HepG2 (cell line): ENCODE measurements at regions not wholly inside any gene's neighbourhood (a gene's known extent, or its start where the extent isn't known, plus 50 kb on each side); places are given as distances from the start of the nearest gene placed in this dataset.

ENCODE experiments used
- ATAC-seq: fragments of 200-7000 bp; cut with Tn5 transposase; 3 replicates; pipeline ENCODE4 v1.9.1; 2020; ENCODE audit warnings: mild to moderate bottlenecking, moderate library complexity
- BruUV-seq: library from RNA; stranded (reverse); fragments of 400-500 nt; replicated peaks from 2 replicates; lab custom pipeline; 2021; lab: Mats Ljungman, UMichigan
- CTCF ChIA-PET: fragments of 300-600 bp; formaldehyde crosslinking; extraction: SDS; loops from one replicate; lab custom pipeline; 2021; ENCODE audit warnings: low total read pairs, inconsistent platforms, low intra/inter-chr PET ratio; lab: Yijun Ruan, JAX
- POLR2A ChIA-PET: fragments of 350-600 bp; sonication (Branson Sonifier 250); formaldehyde crosslinking; loops from one replicate; lab custom pipeline; 2020; ENCODE audit warnings: antibody characterized with exemption, inconsistent platforms; lab: Yijun Ruan, JAX
- DNase-seq: peaks from one replicate; pipeline ENCODE4 v3.0.0-alpha.2; 2015; ENCODE audit warnings: low spot score
- FAIRE-seq: peaks from 3 replicates; lab custom pipeline; 2011; peaks lifted over from hg19 to GRCh38; lab: Jason Lieb, UNC
- H2AFZ ChIP-seq: one replicate; pipeline ENCODE4 v1.6.1; 2011; ENCODE audit warnings: low read length, inconsistent platforms
- H3K27ac ChIP-seq: fragments of 300-600 bp; 3 replicates; pipeline ENCODE4 v1.8.0; 2011; ENCODE audit warnings: mixed run types, mild to moderate bottlenecking, mixed read lengths, low read length, inconsistent platforms; ENCODE audit not compliant: insufficient read depth; ENCODE audit errors: extremely low read length
- H3K27me3 ChIP-seq, 2 experiments: fragments of 200-600 bp in 1 of 2; 2 replicates in 1 of 2; 3 replicates in 1 of 2; pipeline versions ENCODE4 v1.6.0 to v1.8.0; 2011; ENCODE audit warnings: low read length in 2 of 2, mild to moderate bottlenecking in 2 of 2, moderate library complexity in 2 of 2, inconsistent platforms in 1 of 2; ENCODE audit not compliant: insufficient read depth in 2 of 2, control insufficient read depth in 1 of 2
- H3K36me3 ChIP-seq, 2 experiments: fragments of 200-600 bp in 1 of 2; replicated peaks in 1 of 2; 2 replicates in 1 of 2; 3 replicates in 1 of 2; pipeline versions ENCODE4 v1.5.1 to v1.8.0; 2011; ENCODE audit warnings: low read length in 2 of 2, inconsistent platforms in 1 of 2; ENCODE audit not compliant: insufficient read depth in 2 of 2, control insufficient read depth in 1 of 2
- H3K4me1 ChIP-seq: 2 replicates; pipeline ENCODE4 v1.5.1; 2012; ENCODE audit warnings: low read length, inconsistent platforms; ENCODE audit not compliant: insufficient read depth
- H3K4me2 ChIP-seq: 2 replicates; pipeline ENCODE4 v1.6.0; 2011; ENCODE audit warnings: low read depth, low read length, inconsistent platforms
- H3K4me3 ChIP-seq, 3 experiments: fragments of 200-600 bp in 1 of 3; sonication (generic), shearing (Covaris generic) in 1 of 3; replicated peaks in 1 of 3; 2 replicates each; pipeline ENCODE4 v1.5.1; 2011 to 2016; ENCODE audit warnings: low read length in 3 of 3, inconsistent platforms in 2 of 3, low read depth in 2 of 3, mild to moderate bottlenecking in 2 of 3, control low read depth in 1 of 3, mixed read lengths in 1 of 3; ENCODE audit not compliant: insufficient read depth in 1 of 3
- H3K79me2 ChIP-seq: one replicate; pipeline ENCODE4 v1.6.1; 2011; ENCODE audit warnings: low read length, inconsistent platforms; ENCODE audit not compliant: insufficient read depth
- H3K9ac ChIP-seq: 2 replicates; pipeline ENCODE4 v1.6.0; 2011; ENCODE audit warnings: mild to moderate bottlenecking, low read depth, low read length, inconsistent platforms; ENCODE audit not compliant: insufficient read depth
- H3K9me3 ChIP-seq: 2 replicates; pipeline ENCODE4 v1.5.1; 2012; ENCODE audit warnings: mild to moderate bottlenecking, low read length
- H4K20me1 ChIP-seq: 2 replicates; pipeline ENCODE4 v1.6.0; 2011; ENCODE audit warnings: inconsistent platforms, mild to moderate bottlenecking, low read length, moderate library complexity; ENCODE audit not compliant: insufficient read depth
- CHD4 ChIP-seq: fragments of 200-600 bp; sonication (generic); IDR thresholded peaks from 2 replicates; pipeline ENCODE4 v1.7.0; 2017; ENCODE audit warnings: mild to moderate bottlenecking, low read length, borderline replicate concordance
- ELF3 ChIP-seq: IDR thresholded peaks from 2 replicates; pipeline ENCODE4 v1.6.1; 2016; ENCODE audit warnings: missing genetic modification reagents, missing compliant biosample characterization
- FOXO1 ChIP-seq: sonication (generic); formaldehyde crosslinking; IDR thresholded peaks from 2 replicates; pipeline ENCODE4 v1.4.0; 2020; ENCODE audit warnings: missing genetic modification reagents
- HDAC2 ChIP-seq: sonication (generic); formaldehyde crosslinking; IDR thresholded peaks from 2 replicates; pipeline ENCODE4 v1.4.0; 2020; ENCODE audit warnings: missing genetic modification reagents
- HMG20B ChIP-seq: conservative IDR thresholded peaks from 2 replicates; pipeline ENCODE4 v1.6.1; 2016; ENCODE audit warnings: missing genetic modification reagents, missing compliant biosample characterization
- RXRB ChIP-seq: IDR thresholded peaks from 2 replicates; pipeline ENCODE4 v1.6.1; 2016; ENCODE audit warnings: borderline replicate concordance, missing genetic modification reagents, missing compliant biosample characterization
- SNAI1 ChIP-seq: sonication (generic); formaldehyde crosslinking; IDR thresholded peaks from 2 replicates; pipeline ENCODE4 v1.5.0; 2020; ENCODE audit warnings: mild to moderate bottlenecking, missing genetic modification reagents, borderline replicate concordance
- TOE1 ChIP-seq: sonication (generic); formaldehyde crosslinking; IDR thresholded peaks from 2 replicates; pipeline ENCODE4 v1.4.0; 2020; ENCODE audit warnings: mild to moderate bottlenecking, missing genetic modification reagents
- XBP1 ChIP-seq: sonication (generic); formaldehyde crosslinking; IDR thresholded peaks from 2 replicates; pipeline ENCODE4 v1.5.0; 2020; ENCODE audit warnings: missing genetic modification reagents
- ZNF10 ChIP-seq: sonication (generic); formaldehyde crosslinking; IDR thresholded peaks from 2 replicates; pipeline ENCODE4 v1.4.0; 2020; ENCODE audit warnings: mild to moderate bottlenecking, low read depth, missing genetic modification reagents, borderline replicate concordance
- ZNF260 ChIP-seq: sonication (generic); formaldehyde crosslinking; IDR thresholded peaks from 2 replicates; pipeline ENCODE4 v1.4.0; 2020; ENCODE audit warnings: missing genetic modification reagents, low read depth, mild to moderate bottlenecking, borderline replicate concordance
- ZNF383 ChIP-seq: sonication (generic); formaldehyde crosslinking; IDR thresholded peaks from 2 replicates; pipeline ENCODE4 v1.4.0; 2020; ENCODE audit warnings: missing genetic modification reagents, mild to moderate bottlenecking, borderline replicate concordance
- in situ Hi-C: cut with HindIII; loops from 2 replicates; pipeline ENCODE4 v1.10.0; 2017; ENCODE audit warnings: low pct_unique_long_range_greater_than_20kb; ENCODE audit not compliant: extremely low pct_ligation_motif_present
- intact Hi-C: fragments of 100-400 bp; cut with micrococcal nuclease; formaldehyde crosslinking; loops from one replicate; pipeline ENCODE4 v1.10.0; 2022; ENCODE audit not compliant: unreplicated experiment
- TF ChIP-seq, protein P1 (sequence below): sonication (generic); formaldehyde crosslinking; IDR thresholded peaks from 2 replicates; pipeline ENCODE4 v1.8.0; 2023; ENCODE audit warnings: mild to moderate bottlenecking, missing genetic modification reagents
- TF ChIP-seq, protein P2 (sequence below): sonication (generic); formaldehyde crosslinking; IDR thresholded peaks from 2 replicates; pipeline ENCODE4 v1.4.0; 2020; ENCODE audit warnings: low read depth, mild to moderate bottlenecking, missing genetic modification reagents

DNA sequence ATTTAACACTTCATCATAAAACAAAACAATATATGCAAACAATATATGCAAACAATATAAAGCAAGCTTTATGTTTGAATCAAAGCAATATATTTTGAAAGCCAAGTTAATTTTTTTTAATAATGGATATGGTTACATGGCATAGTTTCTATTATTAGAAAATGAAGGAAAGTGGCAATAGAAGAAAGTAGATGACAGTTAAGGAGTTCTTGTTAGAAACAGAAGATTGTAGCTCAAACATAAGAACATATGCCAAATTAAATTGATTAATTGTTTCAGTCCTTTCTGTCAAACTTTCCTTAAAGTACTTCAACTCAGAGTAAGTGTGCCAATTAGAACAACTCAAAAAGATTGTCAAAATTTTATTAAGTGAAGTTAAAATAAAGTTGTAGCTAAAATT lies 1248.3 kb downstream of the SLC16A7 start:
- intact Hi-C loops = no loop called here
- no peak for FAIRE-seq
- ATAC-seq = no peak
- no peak for DNase-seq
- H3K27me3 ChIP-seq = no peaks in the 10 kb centered on the region
- POLR2A ChIA-PET = no interaction called here
- TF ChIP-seq XBP1 (CRISPR knock-in tag) (no peak), ZNF383 (CRISPR knock-in tag) (no peak), TOE1 (CRISPR knock-in tag) (no peak), HDAC2 (CRISPR knock-in tag) (no peak), CHD4 (no peak), SNAI1 (CRISPR knock-in tag) (no peak), ZNF260 (CRISPR knock-in tag) (no peak), FOXO1 (CRISPR knock-in tag) (no peak), HMG20B (no peak), ELF3 (CRISPR knock-in tag) (no peak), ZNF10 (no peak), RXRB (CRISPR knock-in tag) (no peak)
- TF ChIP-seq, protein P1, sequence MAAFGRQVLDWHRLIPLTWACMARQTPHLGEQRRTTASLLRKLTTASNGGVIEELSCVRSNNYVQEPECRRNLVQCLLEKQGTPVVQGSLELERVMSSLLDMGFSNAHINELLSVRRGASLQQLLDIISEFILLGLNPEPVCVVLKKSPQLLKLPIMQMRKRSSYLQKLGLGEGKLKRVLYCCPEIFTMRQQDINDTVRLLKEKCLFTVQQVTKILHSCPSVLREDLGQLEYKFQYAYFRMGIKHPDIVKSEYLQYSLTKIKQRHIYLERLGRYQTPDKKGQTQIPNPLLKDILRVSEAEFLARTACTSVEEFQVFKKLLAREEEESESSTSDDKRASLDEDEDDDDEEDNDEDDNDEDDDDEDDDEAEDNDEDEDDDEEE (CRISPR knock-in tag) = no peak
- TF ChIP-seq, protein P2, sequence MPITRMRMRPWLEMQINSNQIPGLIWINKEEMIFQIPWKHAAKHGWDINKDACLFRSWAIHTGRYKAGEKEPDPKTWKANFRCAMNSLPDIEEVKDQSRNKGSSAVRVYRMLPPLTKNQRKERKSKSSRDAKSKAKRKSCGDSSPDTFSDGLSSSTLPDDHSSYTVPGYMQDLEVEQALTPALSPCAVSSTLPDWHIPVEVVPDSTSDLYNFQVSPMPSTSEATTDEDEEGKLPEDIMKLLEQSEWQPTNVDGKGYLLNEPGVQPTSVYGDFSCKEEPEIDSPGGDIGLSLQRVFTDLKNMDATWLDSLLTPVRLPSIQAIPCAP (CRISPR knock-in tag) = no peak
- H3K4me3 ChIP-seq = no peak overlapping the region
- no peak overlapping the region for H2AFZ ChIP-seq
- CTCF ChIA-PET = no interaction called here
- in situ Hi-C loops = no loop called here
- H4K20me1 ChIP-seq = no peaks in the 10 kb centered on the region
- H3K4me2 ChIP-seq = no peak overlapping the region
- no peak overlapping the region for H3K9ac ChIP-seq
- no peaks in the 10 kb centered on the region for H3K79me2 ChIP-seq
- H3K36me3 ChIP-seq = no peaks in the 10 kb centered on the region
- BruUV-seq = no TSS peak
- no peak overlapping the region for H3K27ac ChIP-seq
- no peaks in the 10 kb centered on the region for H3K4me1 ChIP-seq
- peaks cover 8% of the 10 kb centered on the region; the same call in 1 of the 2 replicates for H3K9me3 ChIP-seq
